ENCODE measurements at regions not wholly inside any gene's neighbourhood (a gene's known extent, or its start where the extent isn't known, plus 50 kb on each side); places are given as distances from the start of the nearest gene placed in this dataset.

GRCh38 chr14:101196795-101197590 lies 293.5 kb upstream of the RTL1 start:
- Histone ChIP-seq H3K4me1 (no peaks in the 10 kb centered on the region), H3K27ac (no peak overlapping the region), H3K36me3 (no peaks in the 10 kb centered on the region), H3K27me3 (no peaks in the 10 kb centered on the region), H3K9me3 (no peaks in the 10 kb centered on the region), H3K4me3 (no peak overlapping the region)
- DNase-seq (ENCODE audit: low spot score), result peak; percentile 30
- TF ChIP-seq CTCF (IDR thresholded peaks at IDR 0.05), result no peak

- Histone ChIP-seq H3K4me1 (no peaks in the 10 kb centered on the region), H3K9me3 (peaks cover 0 to 2% of the 10 kb centered on the region in 2 donors), H3K4me3 (no peak overlapping the region), H3K27me3 (no peaks in the 10 kb centered on the region), H3K36me3 (no peaks in the 10 kb centered on the region), H3K27ac (no peak overlapping the region)
- no peak for TF ChIP-seq CTCF (IDR thresholded peaks at IDR 0.05)
- peak; percentile 50 for DNase-seq (ENCODE audit: low spot score)
Observed at GRCh38 chr14:101197595-101198397, 294.3 kb upstream of the RTL1 start.

GRCh38 chr14:101198398-101199027 lies 295.0 kb upstream of the RTL1 start:
- no peak for TF ChIP-seq CTCF (IDR thresholded peaks at IDR 0.05)
- Histone ChIP-seq H3K27ac (no peak overlapping the region), H3K9me3 (peaks cover 0 to 9% of the 10 kb centered on the region in 2 donors), H3K4me1 (no peaks in the 10 kb centered on the region), H3K36me3 (no peaks in the 10 kb centered on the region), H3K4me3 (no peak overlapping the region), H3K27me3 (no peaks in the 10 kb centered on the region)
- peak; percentile 36 for DNase-seq (ENCODE audit: low spot score)

GRCh38 chr14:101199028-101199770 lies 295.7 kb upstream of the RTL1 start:
- Histone ChIP-seq H3K4me3 (no peak overlapping the region), H3K27me3 (no peaks in the 10 kb centered on the region), H3K27ac (no peak overlapping the region), H3K36me3 (no peaks in the 10 kb centered on the region), H3K9me3 (peaks cover 0 to 14% of the 10 kb centered on the region in 2 donors), H3K4me1 (no peaks in the 10 kb centered on the region)
- no peak for TF ChIP-seq CTCF (IDR thresholded peaks at IDR 0.05)
- peak; percentile 42 for DNase-seq (ENCODE audit: low spot score)

GRCh38 chr14:101200008-101200649 lies 296.6 kb upstream of the RTL1 start:
- H3K27ac ChIP-seq, result no peak overlapping the region
- H3K4me1 ChIP-seq, result no peaks in the 10 kb centered on the region
- peak; percentile 28 for DNase-seq (ENCODE audit: low spot score)
- peaks cover 0 to 20% of the 10 kb centered on the region in 2 donors for H3K9me3 ChIP-seq
- H3K4me3 ChIP-seq, result no peak overlapping the region
- no peak for TF ChIP-seq CTCF (IDR thresholded peaks at IDR 0.05)
- no peaks in the 10 kb centered on the region for H3K36me3 ChIP-seq
- H3K27me3 ChIP-seq, result no peaks in the 10 kb centered on the region

All from right atrium auricular region (tissue), 2 donors.